LNCaP clone FGC (cell line): ENCODE measurements at regions not wholly inside any gene's neighbourhood (a gene's known extent, or its start where the extent isn't known, plus 50 kb on each side); places are given as distances from the start of the nearest gene placed in this dataset.

Experiments
- DNase-seq: peaks from one replicate; pipeline ENCODE4 v3.0.0-alpha.2; 2011; ENCODE audit warnings: low read depth
- H3K4me3 ChIP-seq: 2 replicates; pipeline ENCODE4 v1.5.1; 2011; ENCODE audit warnings: mild to moderate bottlenecking, low read depth, low read length, control low read depth
- CTCF ChIP-seq: IDR thresholded peaks from 2 replicates; pipeline ENCODE4 v1.5.1; 2012; ENCODE audit warnings: mild to moderate bottlenecking; ENCODE audit not compliant: control insufficient read depth, insufficient read depth; ENCODE audit errors: extremely low read depth

GRCh38 chr10:2340831-2341647, 603.7 kb upstream of the ADARB2 start:
- no peak for DNase-seq

GRCh38 chr10:2335626-2336025, 598.3 kb upstream of the ADARB2 start:
- DNase-seq, result no peak
- no peak for TF ChIP-seq CTCF
- no peak overlapping the region for H3K4me3 ChIP-seq

More at GRCh38 chr10:2340831-2341647, 603.7 kb upstream of the ADARB2 start:
- no peak overlapping the region for H3K4me3 ChIP-seq
- no peak for TF ChIP-seq CTCF

- TF ChIP-seq CTCF, result no peak
- no peak for DNase-seq
- H3K4me3 ChIP-seq, result no peak overlapping the region
Observed at GRCh38 chr10:2334575-2334974, 597.2 kb upstream of the ADARB2 start.

GRCh38 chr10:2329082-2329481, 591.8 kb upstream of the ADARB2 start:
- TF ChIP-seq CTCF, result no peak
- DNase-seq, result no peak

GRCh38 chr10:2326411-2326810, 589.1 kb upstream of the ADARB2 start:
- no peak overlapping the region for H3K4me3 ChIP-seq
- DNase-seq, result no peak
- no peak for TF ChIP-seq CTCF

More at GRCh38 chr10:2329082-2329481, 591.8 kb upstream of the ADARB2 start:
- H3K4me3 ChIP-seq, result no peak overlapping the region

GRCh38 chr10:2315045-2315485, 577.7 kb upstream of the ADARB2 start:
- DNase-seq, result peak; percentile 65
- H3K4me3 ChIP-seq, result peak overlapping the region; percentile 57

- no peak for TF ChIP-seq CTCF
- DNase-seq, result no peak
- H3K4me3 ChIP-seq, result no peak overlapping the region
Observed at GRCh38 chr10:2306081-2306480, 568.8 kb upstream of the ADARB2 start.
